HG03469 (cell line): ENCODE measurements at regions not wholly inside any gene's neighbourhood (a gene's known extent, or its start where the extent isn't known, plus 50 kb on each side); places are given as distances from the start of the nearest gene placed in this dataset.
"Not testable (repeated sequence)": the region's sequence is repeated elsewhere in the genome, so short reads cannot be mapped to it uniquely, and the experiment has no call there.

Experiments
- ATAC-seq: cut with Tn5 transposase; IDR thresholded peaks from one replicate; pipeline ENCODE4 v1.9.1; 2021; ENCODE audit warnings: mild to moderate bottlenecking, moderate library complexity, moderate number of reproducible peaks; ENCODE audit not compliant: unreplicated experiment

- no peak for ATAC-seq
Observed at GRCh38 chr14:85040046-85040685, 489.8 kb upstream of the FLRT2 start.

- no peak for ATAC-seq
Observed at GRCh38 chr14:85041618-85042017, 488.3 kb upstream of the FLRT2 start.

GRCh38 chr14:85042301-85042700, 487.6 kb upstream of the FLRT2 start:
- no peak for ATAC-seq

GRCh38 chr14:85050180-85050579, 479.8 kb upstream of the FLRT2 start:
- no peak for ATAC-seq

GRCh38 chr14:85052646-85053045, 477.3 kb upstream of the FLRT2 start:
- no peak for ATAC-seq

GRCh38 chr14:85054178-85054577, 475.8 kb upstream of the FLRT2 start:
- ATAC-seq = no peak

GRCh38 chr14:85056267-85056666, 473.7 kb upstream of the FLRT2 start:
- no peak for ATAC-seq

GRCh38 chr14:85057221-85057620, 472.7 kb upstream of the FLRT2 start:
- ATAC-seq = no peak

GRCh38 chr14:85058150-85058549, 471.8 kb upstream of the FLRT2 start:
- no peak for ATAC-seq

- no peak for ATAC-seq
Observed at GRCh38 chr14:85060121-85060520, 469.8 kb upstream of the FLRT2 start.

GRCh38 chr14:85061256-85061655, 468.7 kb upstream of the FLRT2 start:
- no peak for ATAC-seq

- ATAC-seq = no peak
Observed at GRCh38 chr14:85063747-85064146, 466.2 kb upstream of the FLRT2 start.

GRCh38 chr14:85071447-85071846, 458.5 kb upstream of the FLRT2 start:
- no peak for ATAC-seq

- ATAC-seq = no peak
Observed at GRCh38 chr14:85074955-85075354, 455.0 kb upstream of the FLRT2 start.

GRCh38 chr14:85075694-85076476, 454.1 kb upstream of the FLRT2 start:
- no peak for ATAC-seq

- ATAC-seq = not testable (repeated sequence)
Observed at GRCh38 chr14:85077716-85078115, 452.2 kb upstream of the FLRT2 start.

- ATAC-seq = no peak
Observed at GRCh38 chr14:85079842-85080730, 449.9 kb upstream of the FLRT2 start.

- ATAC-seq = no peak
Observed at GRCh38 chr14:85084344-85084743, 445.6 kb upstream of the FLRT2 start.

- ATAC-seq = no peak
Observed at GRCh38 chr14:85085981-85086380, 444.0 kb upstream of the FLRT2 start.

GRCh38 chr14:85087201-85087600, 442.7 kb upstream of the FLRT2 start:
- no peak for ATAC-seq

GRCh38 chr14:85088192-85088591, 441.8 kb upstream of the FLRT2 start:
- no peak for ATAC-seq
